Caco-2 (cell line): ENCODE measurements at regions not wholly inside any gene's neighbourhood (a gene's known extent, or its start where the extent isn't known, plus 50 kb on each side); places are given as distances from the start of the nearest gene placed in this dataset.

Experiments used
- BruUV-seq: library from RNA; stranded (reverse); fragments of 400-500 nt; replicated peaks from 2 replicates; lab custom pipeline; 2021; lab: Mats Ljungman, UMichigan
- CTCF ChIA-PET: fragments of 300-600 bp; sonication (Branson Sonifier 250); formaldehyde crosslinking; loops from one replicate; lab custom pipeline; 2022; ENCODE audit warnings: antibody characterized with exemption; lab: Charles Lee
- POLR2A ChIA-PET: fragments of 300-600 bp; sonication (Branson Sonifier 250); formaldehyde crosslinking; loops from one replicate; lab custom pipeline; 2022; ENCODE audit warnings: antibody characterized with exemption; lab: Charles Lee
- DNase-seq, 2 experiments: peaks; one replicate each; pipeline versions ENCODE4 v3.0.0 to v3.0.0-alpha.2; 2020 to 2022
- H3K27me3 ChIP-seq: replicated peaks from 2 replicates; pipeline ENCODE4 v1.6.0; 2011; ENCODE audit warnings: low read length; ENCODE audit not compliant: control insufficient read depth, insufficient read depth
- H3K36me3 ChIP-seq: 2 replicates; pipeline ENCODE4 v1.5.1; 2011; ENCODE audit warnings: low read length; ENCODE audit not compliant: control insufficient read depth, insufficient read depth
- H3K4me1 ChIP-seq: fragments of 250-450 bp; sonication (Bioruptor Pico); 2 replicates; pipeline ENCODE4 v1.5.1; 2020; ENCODE audit warnings: mild to moderate bottlenecking
- H3K4me3 ChIP-seq: 2 replicates; pipeline ENCODE4 v1.5.1; 2011; ENCODE audit warnings: low read depth, mild to moderate bottlenecking, control low read depth, low read length
- H3K9me3 ChIP-seq: fragments of 250-450 bp; sonication (Bioruptor Pico); 2 replicates; pipeline ENCODE4 v1.5.1; 2020; ENCODE audit warnings: mild to moderate bottlenecking, moderate library complexity
- H3K27ac Mint-ChIP-seq: one replicate; pipeline ENCODE4 v1.8.0; 2022; ENCODE audit warnings: mixed read lengths; ENCODE audit not compliant: unreplicated experiment
- H3K27me3 Mint-ChIP-seq: one replicate; pipeline ENCODE4 v1.8.0; 2022; ENCODE audit warnings: mixed read lengths; ENCODE audit not compliant: insufficient read depth, unreplicated experiment
- H3K36me3 Mint-ChIP-seq: one replicate; pipeline ENCODE4 v1.8.0; 2022; ENCODE audit warnings: mild to moderate bottlenecking, mixed read lengths; ENCODE audit not compliant: insufficient read depth, unreplicated experiment
- H3K4me1 Mint-ChIP-seq: one replicate; pipeline ENCODE4 v1.8.0; 2022; ENCODE audit warnings: low read depth, mixed read lengths; ENCODE audit not compliant: unreplicated experiment
- H3K4me3 Mint-ChIP-seq: one replicate; pipeline ENCODE4 v1.8.0; 2022; ENCODE audit warnings: mild to moderate bottlenecking, moderate library complexity, mixed read lengths; ENCODE audit not compliant: unreplicated experiment
- H3K9me3 Mint-ChIP-seq: one replicate; pipeline ENCODE4 v1.8.0; 2022; ENCODE audit warnings: mixed read lengths; ENCODE audit not compliant: unreplicated experiment
- intact Hi-C: fragments of 100-400 bp; cut with micrococcal nuclease; formaldehyde crosslinking; loops from one replicate; pipeline ENCODE4 v1.10.0; 2022; ENCODE audit not compliant: unreplicated experiment
- TF ChIP-seq, protein P1 (sequence below), 2 experiments: fragments of 200-600 bp in 1 of 2; IDR thresholded peaks; 1 replicate in 1 of 2; 2 replicates in 1 of 2; pipeline versions ENCODE4 v1.5.1 to v1.8.0; 2011 to 2022; ENCODE audit warnings: antibody characterized with exemption in 1 of 2, control low read depth in 1 of 2, inconsistent platforms in 1 of 2, low read depth in 1 of 2, low read length in 1 of 2, mild to moderate bottlenecking in 1 of 2, moderate library complexity in 1 of 2; ENCODE audit not compliant: insufficient read depth in 1 of 2, severe bottlenecking in 1 of 2, unreplicated experiment in 1 of 2

GRCh38 chr9:115757461-115757860 is 396.1 kb upstream of the PAPPA start:
- no TSS peak for BruUV-seq
- H3K36me3 ChIP-seq, result no peaks in the 10 kb centered on the region
- H3K9me3 Mint-ChIP-seq, result no peaks in the 10 kb centered on the region
- H3K36me3 Mint-ChIP-seq, result no peaks in the 10 kb centered on the region
- ChIA-PET POLR2A (no interaction called here), CTCF (no interaction called here)
- no peak for DNase-seq
- peaks cover 7% of the 10 kb centered on the region for H3K27me3 Mint-ChIP-seq
- no peak overlapping the region for H3K4me3 ChIP-seq
- H3K4me1 ChIP-seq, result no peaks in the 10 kb centered on the region
- H3K4me3 Mint-ChIP-seq, result no peak overlapping the region
- H3K4me1 Mint-ChIP-seq, result no peaks in the 10 kb centered on the region
- intact Hi-C loops, result no loop called here
- TF ChIP-seq, protein P1, sequence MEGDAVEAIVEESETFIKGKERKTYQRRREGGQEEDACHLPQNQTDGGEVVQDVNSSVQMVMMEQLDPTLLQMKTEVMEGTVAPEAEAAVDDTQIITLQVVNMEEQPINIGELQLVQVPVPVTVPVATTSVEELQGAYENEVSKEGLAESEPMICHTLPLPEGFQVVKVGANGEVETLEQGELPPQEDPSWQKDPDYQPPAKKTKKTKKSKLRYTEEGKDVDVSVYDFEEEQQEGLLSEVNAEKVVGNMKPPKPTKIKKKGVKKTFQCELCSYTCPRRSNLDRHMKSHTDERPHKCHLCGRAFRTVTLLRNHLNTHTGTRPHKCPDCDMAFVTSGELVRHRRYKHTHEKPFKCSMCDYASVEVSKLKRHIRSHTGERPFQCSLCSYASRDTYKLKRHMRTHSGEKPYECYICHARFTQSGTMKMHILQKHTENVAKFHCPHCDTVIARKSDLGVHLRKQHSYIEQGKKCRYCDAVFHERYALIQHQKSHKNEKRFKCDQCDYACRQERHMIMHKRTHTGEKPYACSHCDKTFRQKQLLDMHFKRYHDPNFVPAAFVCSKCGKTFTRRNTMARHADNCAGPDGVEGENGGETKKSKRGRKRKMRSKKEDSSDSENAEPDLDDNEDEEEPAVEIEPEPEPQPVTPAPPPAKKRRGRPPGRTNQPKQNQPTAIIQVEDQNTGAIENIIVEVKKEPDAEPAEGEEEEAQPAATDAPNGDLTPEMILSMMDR (IDR thresholded peaks at IDR 0.05; ENCODE audit: insufficient read depth in 1 of 2, low read depth in 1 of 2, low read length in 1 of 2, severe bottlenecking in 1 of 2, unreplicated experiment in 1 of 2), result no peak
- H3K27me3 ChIP-seq, result no peaks in the 10 kb centered on the region
- no peak overlapping the region for H3K27ac Mint-ChIP-seq
- H3K9me3 ChIP-seq, result no peaks in the 10 kb centered on the region

DNA sequence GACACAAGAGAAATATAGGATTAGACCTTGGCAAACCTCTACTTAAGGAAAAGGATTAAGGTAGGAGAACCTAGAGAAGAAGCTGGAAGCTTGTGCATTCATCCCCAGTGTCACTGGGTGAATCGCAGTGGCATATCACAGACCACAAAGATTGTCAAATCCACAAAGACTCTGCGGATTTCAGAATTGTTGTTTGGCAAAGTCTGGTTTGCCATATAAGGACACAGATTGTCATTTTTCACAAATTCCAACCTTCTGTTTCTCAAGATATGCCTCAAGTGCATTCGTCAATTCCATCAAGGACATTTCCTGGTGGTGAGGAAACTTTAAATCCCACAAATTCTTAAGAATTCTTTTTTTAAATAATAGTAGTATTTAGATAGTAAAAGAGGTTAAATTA is 395.1 kb upstream of the PAPPA start:
- intact Hi-C loops, result no loop called here
- Histone ChIP-seq H3K4me1 (no peaks in the 10 kb centered on the region), H3K4me3 (no peak overlapping the region), H3K9me3 (no peaks in the 10 kb centered on the region), H3K36me3 (no peaks in the 10 kb centered on the region), H3K27me3 (no peaks in the 10 kb centered on the region)
- no TSS peak for BruUV-seq
- H3K27ac Mint-ChIP-seq, result no peak overlapping the region
- TF ChIP-seq, protein P1 (IDR thresholded peaks at IDR 0.05; ENCODE audit: insufficient read depth in 1 of 2, low read depth in 1 of 2, low read length in 1 of 2, severe bottlenecking in 1 of 2, unreplicated experiment in 1 of 2), result no peak
- H3K9me3 Mint-ChIP-seq, result no peaks in the 10 kb centered on the region
- H3K4me1 Mint-ChIP-seq, result no peaks in the 10 kb centered on the region
- H3K27me3 Mint-ChIP-seq, result peaks cover 7% of the 10 kb centered on the region
- DNase-seq, result no peak
- no peak overlapping the region for H3K4me3 Mint-ChIP-seq
- ChIA-PET CTCF (no interaction called here), POLR2A (no interaction called here)
- H3K36me3 Mint-ChIP-seq, result no peaks in the 10 kb centered on the region

DNA sequence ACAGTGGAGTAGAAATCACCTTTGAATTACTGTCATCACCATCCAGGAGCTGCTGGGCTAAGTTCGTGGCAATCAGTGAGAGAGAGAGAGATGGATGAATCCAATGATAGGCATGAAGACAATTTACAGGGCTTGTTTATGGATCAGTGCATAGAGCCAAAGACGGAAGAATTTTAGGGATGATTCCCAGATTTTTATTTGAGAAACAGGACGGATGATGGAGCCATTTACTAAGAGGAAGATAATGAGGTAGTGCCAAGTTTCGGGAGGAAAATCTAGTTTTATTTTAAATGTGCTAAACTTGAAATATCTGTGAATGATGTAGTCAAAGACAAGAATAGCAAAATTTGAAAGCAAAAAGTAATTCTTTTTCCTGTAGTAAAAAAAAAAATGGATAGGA is 394.2 kb upstream of the PAPPA start:
- POLR2A ChIA-PET, result no interaction called here
- intact Hi-C loops, result no loop called here

More for the DNA sequence above, 394.2 kb upstream of the PAPPA start:
- H3K4me1 Mint-ChIP-seq, result no peaks in the 10 kb centered on the region
- no peaks in the 10 kb centered on the region for H3K9me3 Mint-ChIP-seq
- no peak for DNase-seq
- H3K27ac Mint-ChIP-seq, result no peak overlapping the region
- H3K36me3 ChIP-seq, result no peaks in the 10 kb centered on the region
- H3K4me3 ChIP-seq, result no peak overlapping the region
- TF ChIP-seq, protein P1 (IDR thresholded peaks at IDR 0.05; ENCODE audit: insufficient read depth in 1 of 2, low read depth in 1 of 2, low read length in 1 of 2, severe bottlenecking in 1 of 2, unreplicated experiment in 1 of 2), result no peak
- no peaks in the 10 kb centered on the region for H3K4me1 ChIP-seq
- CTCF ChIA-PET, result no interaction called here
- BruUV-seq, result no TSS peak
- no peaks in the 10 kb centered on the region for H3K9me3 ChIP-seq
- no peak overlapping the region for H3K4me3 Mint-ChIP-seq
- no peaks in the 10 kb centered on the region for H3K27me3 ChIP-seq
- no peaks in the 10 kb centered on the region for H3K36me3 Mint-ChIP-seq
- H3K27me3 Mint-ChIP-seq, result peaks cover 7% of the 10 kb centered on the region
